ENCODE measurements at regions not wholly inside any gene's neighbourhood (a gene's known extent, or its start where the extent isn't known, plus 50 kb on each side); places are given as distances from the start of the nearest gene placed in this dataset.
A peak's percentile ranks its signal among the peaks of the same experiment; 100 is the strongest.

- Histone ChIP-seq H3K9me3 (ENCODE audit: control insufficient read depth in 1 of 2, low read length in 2 of 2) (no peaks in the 10 kb centered on the region), H3K27me3 (ENCODE audit: low read depth, low read length) (no peaks in the 10 kb centered on the region), H3K27ac (ENCODE audit: low read length) (no peak overlapping the region), H3K4me3 (ENCODE audit: low read depth in 1 of 2, low read length in 2 of 2) (no peak overlapping the region), H3K36me3 (ENCODE audit: control insufficient read depth in 1 of 2, insufficient read depth in 2 of 2, low read length in 2 of 2) (no peaks in the 10 kb centered on the region), H3K4me1 (ENCODE audit: control insufficient read depth in 1 of 2, insufficient read depth in 2 of 2, low read length in 2 of 2) (peaks cover 0 to 7% of the 10 kb centered on the region in 2 donors)
Observed at GRCh38 chr4:140255467-140255866, 101.5 kb upstream of the MAML3 start.

GRCh38 chr4:140254651-140255299, 100.8 kb upstream of the MAML3 start:
- Histone ChIP-seq H3K27me3 (ENCODE audit: low read depth, low read length) (no peaks in the 10 kb centered on the region), H3K9me3 (ENCODE audit: control insufficient read depth in 1 of 2, low read length in 2 of 2) (no peaks in the 10 kb centered on the region), H3K4me1 (ENCODE audit: control insufficient read depth in 1 of 2, insufficient read depth in 2 of 2, low read length in 2 of 2) (peaks cover 0 to 7% of the 10 kb centered on the region in 2 donors), H3K4me3 (ENCODE audit: low read depth in 1 of 2, low read length in 2 of 2) (no peak overlapping the region), H3K27ac (ENCODE audit: low read length) (no peak overlapping the region), H3K36me3 (ENCODE audit: control insufficient read depth in 1 of 2, insufficient read depth in 2 of 2, low read length in 2 of 2) (no peaks in the 10 kb centered on the region)

- Histone ChIP-seq H3K27ac (ENCODE audit: low read length) (no peak overlapping the region), H3K9me3 (ENCODE audit: control insufficient read depth in 1 of 2, low read length in 2 of 2) (no peaks in the 10 kb centered on the region), H3K36me3 (ENCODE audit: control insufficient read depth in 1 of 2, insufficient read depth in 2 of 2, low read length in 2 of 2) (no peaks in the 10 kb centered on the region), H3K27me3 (ENCODE audit: low read depth, low read length) (no peaks in the 10 kb centered on the region), H3K4me3 (ENCODE audit: low read depth in 1 of 2, low read length in 2 of 2) (peak overlapping the region; percentile 26 to 64), H3K4me1 (ENCODE audit: control insufficient read depth in 1 of 2, insufficient read depth in 2 of 2, low read length in 2 of 2) (peaks cover 0 to 14% of the 10 kb centered on the region in 2 donors)
Observed at GRCh38 chr4:140253556-140254027, 99.6 kb upstream of the MAML3 start.

- no peaks in the 10 kb centered on the region for H3K36me3 ChIP-seq (ENCODE audit: control insufficient read depth in 1 of 2, insufficient read depth in 2 of 2, low read length in 2 of 2)
- H3K27ac ChIP-seq (ENCODE audit: low read length): peak overlapping the region; percentile 62
- H3K4me1 ChIP-seq (ENCODE audit: control insufficient read depth in 1 of 2, insufficient read depth in 2 of 2, low read length in 2 of 2): peaks cover 0 to 14% of the 10 kb centered on the region in 2 donors
- H3K27me3 ChIP-seq (ENCODE audit: low read depth, low read length): no peaks in the 10 kb centered on the region
- no peaks in the 10 kb centered on the region for H3K9me3 ChIP-seq (ENCODE audit: control insufficient read depth in 1 of 2, low read length in 2 of 2)
- peak overlapping the region; percentile 26 to 64 for H3K4me3 ChIP-seq (ENCODE audit: low read depth in 1 of 2, low read length in 2 of 2)
Observed at GRCh38 chr4:140252742-140253555, 99.0 kb upstream of the MAML3 start.

GRCh38 chr4:140252141-140252741, 98.3 kb upstream of the MAML3 start:
- H3K27me3 ChIP-seq (ENCODE audit: low read depth, low read length): no peaks in the 10 kb centered on the region
- H3K4me3 ChIP-seq (ENCODE audit: low read depth in 1 of 2, low read length in 2 of 2): peak overlapping the region; percentile 26 to 64
- H3K27ac ChIP-seq (ENCODE audit: low read length): peak overlapping the region; percentile 62

GRCh38 chr4:140251571-140251970, 97.6 kb upstream of the MAML3 start:
- Histone ChIP-seq H3K4me3 (ENCODE audit: low read depth in 1 of 2, low read length in 2 of 2) (no peak overlapping the region), H3K27ac (ENCODE audit: low read length) (no peak overlapping the region), H3K36me3 (ENCODE audit: control insufficient read depth in 1 of 2, insufficient read depth in 2 of 2, low read length in 2 of 2) (no peaks in the 10 kb centered on the region), H3K9me3 (ENCODE audit: control insufficient read depth in 1 of 2, low read length in 2 of 2) (no peaks in the 10 kb centered on the region), H3K4me1 (ENCODE audit: control insufficient read depth in 1 of 2, insufficient read depth in 2 of 2, low read length in 2 of 2) (peaks cover 0 to 14% of the 10 kb centered on the region in 2 donors), H3K27me3 (ENCODE audit: low read depth, low read length) (no peaks in the 10 kb centered on the region)

More at GRCh38 chr4:140252141-140252741, 98.3 kb upstream of the MAML3 start:
- Histone ChIP-seq H3K36me3 (ENCODE audit: control insufficient read depth in 1 of 2, insufficient read depth in 2 of 2, low read length in 2 of 2) (no peaks in the 10 kb centered on the region), H3K9me3 (ENCODE audit: control insufficient read depth in 1 of 2, low read length in 2 of 2) (no peaks in the 10 kb centered on the region), H3K4me1 (ENCODE audit: control insufficient read depth in 1 of 2, insufficient read depth in 2 of 2, low read length in 2 of 2) (peaks cover 0 to 14% of the 10 kb centered on the region in 2 donors)

GRCh38 chr4:140250989-140251552, 97.1 kb upstream of the MAML3 start:
- peaks cover 0 to 14% of the 10 kb centered on the region in 2 donors for H3K4me1 ChIP-seq (ENCODE audit: control insufficient read depth in 1 of 2, insufficient read depth in 2 of 2, low read length in 2 of 2)
- no peak overlapping the region for H3K4me3 ChIP-seq (ENCODE audit: low read depth in 1 of 2, low read length in 2 of 2)
- no peaks in the 10 kb centered on the region for H3K36me3 ChIP-seq (ENCODE audit: control insufficient read depth in 1 of 2, insufficient read depth in 2 of 2, low read length in 2 of 2)
- no peaks in the 10 kb centered on the region for H3K27me3 ChIP-seq (ENCODE audit: low read depth, low read length)
- H3K27ac ChIP-seq (ENCODE audit: low read length): no peak overlapping the region
- H3K9me3 ChIP-seq (ENCODE audit: control insufficient read depth in 1 of 2, low read length in 2 of 2): no peaks in the 10 kb centered on the region

GRCh38 chr4:140249351-140249750, 95.4 kb upstream of the MAML3 start:
- no peaks in the 10 kb centered on the region for H3K9me3 ChIP-seq (ENCODE audit: control insufficient read depth in 1 of 2, low read length in 2 of 2)

GRCh38 chr4:140247237-140247636, 93.3 kb upstream of the MAML3 start:
- Histone ChIP-seq H3K27me3 (ENCODE audit: low read depth, low read length) (no peaks in the 10 kb centered on the region), H3K27ac (ENCODE audit: low read length) (no peak overlapping the region), H3K9me3 (ENCODE audit: control insufficient read depth in 1 of 2, low read length in 2 of 2) (no peaks in the 10 kb centered on the region), H3K36me3 (ENCODE audit: control insufficient read depth in 1 of 2, insufficient read depth in 2 of 2, low read length in 2 of 2) (no peaks in the 10 kb centered on the region), H3K4me1 (ENCODE audit: control insufficient read depth in 1 of 2, insufficient read depth in 2 of 2, low read length in 2 of 2) (peaks cover 9 to 18% of the 10 kb centered on the region in 2 donors), H3K4me3 (ENCODE audit: low read depth in 1 of 2, low read length in 2 of 2) (no peak overlapping the region)

More at GRCh38 chr4:140249351-140249750, 95.4 kb upstream of the MAML3 start:
- Histone ChIP-seq H3K27ac (ENCODE audit: low read length) (no peak overlapping the region), H3K27me3 (ENCODE audit: low read depth, low read length) (no peaks in the 10 kb centered on the region), H3K4me1 (ENCODE audit: control insufficient read depth in 1 of 2, insufficient read depth in 2 of 2, low read length in 2 of 2) (peaks cover 0 to 14% of the 10 kb centered on the region in 2 donors), H3K4me3 (ENCODE audit: low read depth in 1 of 2, low read length in 2 of 2) (no peak overlapping the region), H3K36me3 (ENCODE audit: control insufficient read depth in 1 of 2, insufficient read depth in 2 of 2, low read length in 2 of 2) (no peaks in the 10 kb centered on the region)

- peaks cover 9 to 13% of the 10 kb centered on the region in 2 donors for H3K4me1 ChIP-seq (ENCODE audit: control insufficient read depth in 1 of 2, insufficient read depth in 2 of 2, low read length in 2 of 2)
- no peaks in the 10 kb centered on the region for H3K27me3 ChIP-seq (ENCODE audit: low read depth, low read length)
- H3K27ac ChIP-seq (ENCODE audit: low read length): no peak overlapping the region
- H3K4me3 ChIP-seq (ENCODE audit: low read depth in 1 of 2, low read length in 2 of 2): no peak overlapping the region
- no peaks in the 10 kb centered on the region for H3K36me3 ChIP-seq (ENCODE audit: control insufficient read depth in 1 of 2, insufficient read depth in 2 of 2, low read length in 2 of 2)
- no peaks in the 10 kb centered on the region for H3K9me3 ChIP-seq (ENCODE audit: control insufficient read depth in 1 of 2, low read length in 2 of 2)
Observed at GRCh38 chr4:140246216-140246615, 92.2 kb upstream of the MAML3 start.

GRCh38 chr4:140244328-140244727, 90.3 kb upstream of the MAML3 start:
- H3K4me1 ChIP-seq (ENCODE audit: control insufficient read depth in 1 of 2, insufficient read depth in 2 of 2, low read length in 2 of 2): peaks cover 9 to 13% of the 10 kb centered on the region in 2 donors
- H3K27ac ChIP-seq (ENCODE audit: low read length): no peak overlapping the region
- no peaks in the 10 kb centered on the region for H3K27me3 ChIP-seq (ENCODE audit: low read depth, low read length)
- H3K4me3 ChIP-seq (ENCODE audit: low read depth in 1 of 2, low read length in 2 of 2): no peak overlapping the region
- H3K36me3 ChIP-seq (ENCODE audit: control insufficient read depth in 1 of 2, insufficient read depth in 2 of 2, low read length in 2 of 2): no peaks in the 10 kb centered on the region
- no peaks in the 10 kb centered on the region for H3K9me3 ChIP-seq (ENCODE audit: control insufficient read depth in 1 of 2, low read length in 2 of 2)

Data from muscle layer of duodenum (tissue), 2 donors.